GM12878 (cell line): ENCODE measurements at regions not wholly inside any gene's neighbourhood (a gene's known extent, or its start where the extent isn't known, plus 50 kb on each side); places are given as distances from the start of the nearest gene placed in this dataset.

Experiments used
- ATAC-seq: fragments of 200-7000 bp; cut with Tn5 transposase; 3 replicates; pipeline ENCODE4 v1.9.1; 2020; ENCODE audit warnings: mild to moderate bottlenecking, moderate library complexity
- BruUV-seq: library from RNA; stranded (reverse); fragments of 400-500 nt; replicated peaks from 2 replicates; lab custom pipeline; 2021; lab: Mats Ljungman, UMichigan
- CTCF ChIA-PET: fragments of 300-600 bp; sonication (Branson Sonifier 250); formaldehyde crosslinking; extraction: SDS; loops from one replicate; lab custom pipeline; 2021; ENCODE audit warnings: inconsistent platforms; lab: Yijun Ruan, JAX
- POLR2A ChIA-PET: fragments of 350-600 bp; formaldehyde crosslinking; extraction: SDS; loops from one replicate; lab custom pipeline; 2021; ENCODE audit warnings: inconsistent platforms; lab: Charles Lee
- RAD21 ChIA-PET: fragments of 300-600 bp; sonication (Branson Sonifier 250); formaldehyde crosslinking; loops from one replicate; lab custom pipeline; 2023; ENCODE audit warnings: antibody characterized with exemption; ENCODE audit not compliant: unreplicated experiment; lab: Charles Lee
- SMC1A ChIA-PET: fragments of 300-600 bp; sonication (Branson Sonifier 250); formaldehyde crosslinking; loops from one replicate; lab custom pipeline; 2023; ENCODE audit not compliant: unreplicated experiment, uncharacterized antibody; lab: Charles Lee
- DNase-seq: peaks from one replicate; pipeline ENCODE4 v3.0.0-alpha.2; 2011; ENCODE audit warnings: low read depth, low spot score
- FAIRE-seq: peaks from 3 replicates; lab custom pipeline; 2011; peaks lifted over from hg19 to GRCh38; lab: Jason Lieb, UNC
- H2AFZ ChIP-seq: 2 replicates; pipeline ENCODE4 v1.6.0; 2011; ENCODE audit warnings: low read depth, low read length, control low read depth; ENCODE audit not compliant: control insufficient read depth
- H3K27ac ChIP-seq: 2 replicates; pipeline ENCODE4 v1.5.1; 2011; ENCODE audit warnings: control low read depth; ENCODE audit not compliant: control insufficient read depth, insufficient read depth
- H3K27me3 ChIP-seq, 2 experiments: replicated peaks in 1 of 2; 2 replicates each; pipeline versions ENCODE4 v1.6.0 to v1.6.1; 2011; ENCODE audit warnings: low read length in 1 of 2; ENCODE audit not compliant: control insufficient read depth in 2 of 2, insufficient read depth in 2 of 2
- H3K36me3 ChIP-seq, 2 experiments: 2 replicates each; pipeline ENCODE4 v1.5.1; 2011; ENCODE audit warnings: low read length in 1 of 2; ENCODE audit not compliant: control insufficient read depth in 2 of 2, insufficient read depth in 2 of 2
- H3K4me1 ChIP-seq: 2 replicates; pipeline ENCODE4 v1.6.1; 2011; ENCODE audit warnings: mild to moderate bottlenecking, low read length, moderate library complexity, mixed read lengths; ENCODE audit not compliant: control insufficient read depth, insufficient read depth
- H3K4me2 ChIP-seq: 2 replicates; pipeline ENCODE4 v1.6.0; 2011; ENCODE audit warnings: control low read depth; ENCODE audit not compliant: control insufficient read depth, insufficient read depth
- H3K4me3 ChIP-seq: fragments of 200-600 bp; sonication (generic); 2 replicates; pipeline ENCODE4 v1.5.1; 2016
- H3K79me2 ChIP-seq: 2 replicates; pipeline ENCODE4 v1.6.0; 2011; ENCODE audit warnings: low read length; ENCODE audit not compliant: control insufficient read depth, insufficient read depth
- H3K9ac ChIP-seq: 2 replicates; pipeline ENCODE4 v1.8.0; 2011; ENCODE audit warnings: low read length, control low read depth, mixed read lengths; ENCODE audit not compliant: control insufficient read depth, insufficient read depth
- H3K9me3 ChIP-seq: replicated peaks from 3 replicates; pipeline ENCODE4 v1.5.1; 2011; ENCODE audit warnings: mild to moderate bottlenecking, low read length; ENCODE audit not compliant: control insufficient read depth, insufficient read depth
- H4K20me1 ChIP-seq: 2 replicates; pipeline ENCODE4 v1.6.0; 2011; ENCODE audit not compliant: control insufficient read depth, insufficient read depth
- BCL3 ChIP-seq: IDR thresholded peaks from 2 replicates; pipeline ENCODE4 v1.6.1; 2011; ENCODE audit warnings: borderline replicate concordance, low read depth, mild to moderate bottlenecking, moderate library complexity, low read length; ENCODE audit not compliant: insufficient read depth, poor library complexity, severe bottlenecking
- CBX3 ChIP-seq: fragments of 200-600 bp; sonication (generic); IDR thresholded peaks from 2 replicates; pipeline ENCODE4 v1.6.1; 2016; ENCODE audit warnings: low read depth, borderline replicate concordance
- EED ChIP-seq: sonication (generic); IDR thresholded peaks from 2 replicates; pipeline ENCODE4 v1.6.1; 2016; ENCODE audit warnings: antibody characterized with exemption, low read depth
- FOXK2 ChIP-seq: fragments of 450-650 bp; IDR thresholded peaks from 2 replicates; pipeline ENCODE4 v1.6.1; 2017; ENCODE audit warnings: mild to moderate bottlenecking, moderate library complexity
- HDAC2 ChIP-seq: fragments of 200-600 bp; sonication (generic); IDR thresholded peaks from 2 replicates; pipeline ENCODE4 v1.6.1; 2017
- IKZF1 ChIP-seq: fragments of 450-650 bp; conservative IDR thresholded peaks from 2 replicates; pipeline ENCODE4 v1.6.1; 2017; ENCODE audit warnings: antibody characterized with exemption, mild to moderate bottlenecking
- KAT2A ChIP-seq: conservative IDR thresholded peaks from 2 replicates; pipeline ENCODE4 v1.6.1; 2011; ENCODE audit warnings: low read depth, low read length; ENCODE audit not compliant: control insufficient read depth
- MEF2B ChIP-seq: fragments of 450-650 bp; IDR thresholded peaks from 2 replicates; pipeline ENCODE4 v1.6.1; 2018; ENCODE audit warnings: mild to moderate bottlenecking, moderate library complexity; ENCODE audit not compliant: partially characterized antibody, poor library complexity, severe bottlenecking
- NBN ChIP-seq: fragments of 450-650 bp; IDR thresholded peaks from 2 replicates; pipeline ENCODE4 v1.6.1; 2016
- NRF1 ChIP-seq: conservative IDR thresholded peaks from 2 replicates; pipeline ENCODE4 v1.6.1; 2011; ENCODE audit warnings: mild to moderate bottlenecking, low read depth, low read length, improper control_type of control experiment
- RFX5 ChIP-seq: IDR thresholded peaks from 2 replicates; pipeline ENCODE4 v1.6.1; 2011; ENCODE audit warnings: low read depth, low read length, improper control_type of control experiment
- SMC3 ChIP-seq: IDR thresholded peaks from 2 replicates; pipeline ENCODE4 v1.6.1; 2011; ENCODE audit warnings: low read length, improper control_type of control experiment, borderline replicate concordance
- SRF ChIP-seq, 2 experiments: IDR thresholded peaks; 2 replicates each; pipeline ENCODE4 v1.6.1; 2011; ENCODE audit warnings: low read depth in 2 of 2, low read length in 2 of 2, mild to moderate bottlenecking in 1 of 2, moderate library complexity in 1 of 2
- TCF7 ChIP-seq: IDR thresholded peaks from 2 replicates; pipeline ENCODE4 v1.6.1; 2014; ENCODE audit warnings: antibody characterized with exemption, borderline replicate concordance
- USF1 ChIP-seq: IDR thresholded peaks from 2 replicates; pipeline ENCODE4 v1.6.1; 2011; ENCODE audit warnings: borderline replicate concordance, low read depth, mild to moderate bottlenecking, moderate library complexity, mixed read lengths, low read length; ENCODE audit not compliant: insufficient read depth; ENCODE audit errors: extremely low read length
- ZSCAN29 ChIP-seq: fragments of 450-650 bp; IDR thresholded peaks from 2 replicates; pipeline ENCODE4 v1.6.1; 2017; ENCODE audit warnings: mild to moderate bottlenecking, moderate library complexity
- WGBS: methylation state at CpG from one replicate; pipeline ENCODE4 v1.1.6; 2016; ENCODE audit warnings: low lambda C conversion rate; ENCODE audit not compliant: insufficient replicate concordance, insufficient coverage; ENCODE audit errors: missing lambda C conversion rate; 5-methylcytosine and 5-hydroxymethylcytosine counted together
- in situ Hi-C: fragments of 300-500 bp; cut with MboI; formaldehyde crosslinking; loops from 9 replicates; pipeline ENCODE4 v1.14.3; 2018; ENCODE audit warnings: mixed read lengths
- intact Hi-C: fragments of 100-400 bp; cut with micrococcal nuclease; formaldehyde crosslinking; loops from one replicate; pipeline ENCODE4 v1.14.2; 2022; ENCODE audit not compliant: unreplicated experiment

- TF ChIP-seq KAT2A: no peak
- no peak for TF ChIP-seq MEF2B
- TF ChIP-seq TCF7: no peak
Observed at GRCh38 chr5:36755920-36756488, 120.6 kb upstream of the NIPBL start (continued).

- WGBS: 71% methylated on average over 2 of the region's 2 CpGs
- Histone ChIP-seq H3K27me3 (no peaks in the 10 kb centered on the region), H3K36me3 (no peaks in the 10 kb centered on the region), H3K9ac (no peak overlapping the region), H3K27ac (no peak overlapping the region), H2AFZ (no peak overlapping the region), H4K20me1 (no peaks in the 10 kb centered on the region), H3K4me1 (no peaks in the 10 kb centered on the region), H3K79me2 (no peaks in the 10 kb centered on the region), H3K4me3 (no peak overlapping the region)
- FAIRE-seq (no peak), ATAC-seq (no peak)
- POLR2A ChIA-PET: no interaction called here
- intact Hi-C loops: loop anchor here (5.0 kb wide), 1 partner anchor 85 kb away; no protein-coding TSS in a partner anchor
- no TSS peak for BruUV-seq
- RAD21 ChIA-PET: no interaction called here
- SMC1A ChIA-PET: interaction anchor here (1.1 kb wide), 1 partner anchor 57 kb away, joined by 3 read pairs; no protein-coding TSS in a partner anchor
- no peak for TF ChIP-seq CBX3
- TF ChIP-seq, all 136 proteins: peak for 0
- DNase-seq: no peak
- no peak overlapping the region for H3K4me2 ChIP-seq
- H3K9me3 ChIP-seq: no peaks in the 10 kb centered on the region
- in situ Hi-C loops: no loop called here
- CTCF ChIA-PET: interaction anchor here (1.0 kb wide), 1 partner anchor 189 kb away, joined by 3 read pairs; no protein-coding TSS in a partner anchor
Observed at GRCh38 chr5:36756848-36757247, 119.7 kb upstream of the NIPBL start.

- H2AFZ ChIP-seq: no peak overlapping the region
- no peaks in the 10 kb centered on the region for H3K27me3 ChIP-seq
- intact Hi-C loops: loop anchor here (5.0 kb wide), 1 partner anchor 83 kb away; no protein-coding TSS in a partner anchor
- H3K27ac ChIP-seq: no peak overlapping the region
- DNase-seq: no peak
- no peaks in the 10 kb centered on the region for H3K36me3 ChIP-seq
- no peaks in the 10 kb centered on the region for H4K20me1 ChIP-seq
- no peak overlapping the region for H3K4me3 ChIP-seq
- in situ Hi-C loops: no loop called here
- H3K4me1 ChIP-seq: no peaks in the 10 kb centered on the region
- no TSS peak for BruUV-seq
- no peak overlapping the region for H3K4me2 ChIP-seq
- SMC1A ChIA-PET: no interaction called here
- 85% methylated on average over 1 of the region's 1 CpG for WGBS
- no peaks in the 10 kb centered on the region for H3K79me2 ChIP-seq
- CTCF ChIA-PET: no interaction called here
- no peak for ATAC-seq
- RAD21 ChIA-PET: no interaction called here
- H3K9ac ChIP-seq: no peak overlapping the region
- no peaks in the 10 kb centered on the region for H3K9me3 ChIP-seq
- no peak for FAIRE-seq
- POLR2A ChIA-PET: no interaction called here
- TF ChIP-seq RFX5 (no peak), FOXK2 (no peak), NRF1 (no peak), BCL3 (no peak), NBN (no peak), HDAC2 (no peak), KAT2A (no peak), SRF (IDR thresholded peaks at IDR 0.05; ENCODE audit: low read depth in 2 of 2, low read length in 2 of 2) (no peak), IKZF1 (no peak), ZSCAN29 (no peak), EED (no peak), SMC3 (no peak), USF1 (no peak)
Observed at GRCh38 chr5:36759117-36759516, 117.5 kb upstream of the NIPBL start.
